OCI-LY7 (cell line): ENCODE measurements at regions not wholly inside any gene's neighbourhood (a gene's known extent, or its start where the extent isn't known, plus 50 kb on each side); places are given as distances from the start of the nearest gene placed in this dataset.

Source experiments
- BruUV-seq: library from RNA; stranded (reverse); fragments of 400-500 nt; replicated peaks from 2 replicates; lab custom pipeline; 2021; lab: Mats Ljungman, UMichigan
- CTCF ChIA-PET: fragments of 300-600 bp; sonication (Branson Sonifier 250); formaldehyde crosslinking; loops from one replicate; lab custom pipeline; 2022; ENCODE audit warnings: antibody characterized with exemption; ENCODE audit not compliant: unreplicated experiment; lab: Charles Lee
- POLR2A ChIA-PET: fragments of 300-600 bp; sonication (Branson Sonifier 250); formaldehyde crosslinking; loops from one replicate; lab custom pipeline; 2022; ENCODE audit warnings: antibody characterized with exemption; lab: Charles Lee
- DNase-seq: peaks from one replicate; pipeline ENCODE4 v3.0.0-alpha.2; 2015; ENCODE audit warnings: low spot score
- H2AFZ ChIP-seq: fragments of 200-600 bp; sonication (generic), shearing (Covaris generic); 2 replicates; pipeline ENCODE4 v1.6.1; 2014; ENCODE audit warnings: mild to moderate bottlenecking, antibody characterized with exemption, low read length, moderate library complexity
- H3K27ac ChIP-seq: fragments of 200-600 bp; sonication (generic); 2 replicates; pipeline ENCODE4 v1.5.1; 2014; ENCODE audit warnings: mixed run types, low read depth, mild to moderate bottlenecking, moderate library complexity, low read length, inconsistent platforms; ENCODE audit not compliant: poor library complexity, severe bottlenecking
- H3K36me3 ChIP-seq: fragments of 200-600 bp; sonication (generic); 2 replicates; pipeline ENCODE4 v1.6.1; 2014; ENCODE audit warnings: mild to moderate bottlenecking, antibody characterized with exemption, low read length, moderate library complexity, mixed read lengths; ENCODE audit not compliant: insufficient read depth
- H3K4me1 ChIP-seq: fragments of 200-600 bp; sonication (generic); 2 replicates; pipeline ENCODE4 v1.5.1; 2014; ENCODE audit warnings: mild to moderate bottlenecking, low read length; ENCODE audit not compliant: insufficient read depth, poor library complexity, severe bottlenecking
- H3K4me2 ChIP-seq: fragments of 200-600 bp; sonication (generic); 2 replicates; pipeline ENCODE4 v1.6.1; 2014; ENCODE audit warnings: mild to moderate bottlenecking, low read length
- H3K4me3 ChIP-seq: fragments of 200-600 bp; sonication (generic); 2 replicates; pipeline ENCODE4 v1.5.1; 2014; ENCODE audit warnings: mild to moderate bottlenecking, low read depth, low read length; ENCODE audit not compliant: poor library complexity, severe bottlenecking
- H3K79me2 ChIP-seq: fragments of 200-600 bp; sonication (generic); 2 replicates; pipeline ENCODE4 v1.6.1; 2016; ENCODE audit warnings: low read depth, mild to moderate bottlenecking, low read length, moderate library complexity, mixed read lengths; ENCODE audit not compliant: insufficient read depth
- H3K9me2 ChIP-seq: fragments of 200-600 bp; sonication (generic); 2 replicates; pipeline ENCODE4 v1.6.1; 2016; ENCODE audit warnings: mild to moderate bottlenecking, low read length, mixed read lengths; ENCODE audit not compliant: insufficient read depth
- H3K9me3 ChIP-seq: fragments of 200-600 bp; sonication (generic); 2 replicates; pipeline ENCODE4 v1.6.1; 2014; ENCODE audit warnings: mild to moderate bottlenecking, mixed run types, low read length, mixed read lengths
- H4K20me1 ChIP-seq: fragments of 200-600 bp; sonication (generic); 2 replicates; pipeline ENCODE4 v1.6.1; 2014; ENCODE audit warnings: mild to moderate bottlenecking, antibody characterized with exemption, low read length, moderate library complexity, mixed read lengths; ENCODE audit not compliant: insufficient read depth
- EZH2phosphoT487 ChIP-seq: fragments of 200-600 bp; sonication (generic); IDR thresholded peaks from 2 replicates; pipeline ENCODE4 v1.6.1; 2018; ENCODE audit warnings: low read depth, borderline replicate concordance, mild to moderate bottlenecking, mixed run types, antibody characterized with exemption, low read length, moderate library complexity, mixed read lengths
- intact Hi-C: fragments of 100-400 bp; cut with micrococcal nuclease; formaldehyde crosslinking; loops from one replicate; pipeline ENCODE4 v1.10.0; 2022; ENCODE audit not compliant: unreplicated experiment
- TF ChIP-seq, protein P1 (sequence below): fragments of 200-600 bp; sonication (generic); conservative IDR thresholded peaks from 2 replicates; pipeline ENCODE4 v1.5.1; 2014; ENCODE audit warnings: mild to moderate bottlenecking, antibody characterized with exemption, low read length, moderate library complexity, mixed read lengths

- intact Hi-C loops = no loop called here
- no TSS peak for BruUV-seq
- no peak overlapping the region for H3K27ac ChIP-seq
- H2AFZ ChIP-seq = no peak overlapping the region
- H3K9me3 ChIP-seq = peaks cover 34% of the 10 kb centered on the region; the same call in 1 of the 2 replicates
- no peaks in the 10 kb centered on the region for H3K9me2 ChIP-seq
- no peak overlapping the region for H3K4me2 ChIP-seq
- CTCF ChIA-PET = no interaction called here
- H4K20me1 ChIP-seq = no peaks in the 10 kb centered on the region
- peaks cover under 1% of the 10 kb centered on the region for H3K4me1 ChIP-seq
- H3K4me3 ChIP-seq = no peak overlapping the region
- TF ChIP-seq EZH2phosphoT487 = no peak
- TF ChIP-seq, protein P1, sequence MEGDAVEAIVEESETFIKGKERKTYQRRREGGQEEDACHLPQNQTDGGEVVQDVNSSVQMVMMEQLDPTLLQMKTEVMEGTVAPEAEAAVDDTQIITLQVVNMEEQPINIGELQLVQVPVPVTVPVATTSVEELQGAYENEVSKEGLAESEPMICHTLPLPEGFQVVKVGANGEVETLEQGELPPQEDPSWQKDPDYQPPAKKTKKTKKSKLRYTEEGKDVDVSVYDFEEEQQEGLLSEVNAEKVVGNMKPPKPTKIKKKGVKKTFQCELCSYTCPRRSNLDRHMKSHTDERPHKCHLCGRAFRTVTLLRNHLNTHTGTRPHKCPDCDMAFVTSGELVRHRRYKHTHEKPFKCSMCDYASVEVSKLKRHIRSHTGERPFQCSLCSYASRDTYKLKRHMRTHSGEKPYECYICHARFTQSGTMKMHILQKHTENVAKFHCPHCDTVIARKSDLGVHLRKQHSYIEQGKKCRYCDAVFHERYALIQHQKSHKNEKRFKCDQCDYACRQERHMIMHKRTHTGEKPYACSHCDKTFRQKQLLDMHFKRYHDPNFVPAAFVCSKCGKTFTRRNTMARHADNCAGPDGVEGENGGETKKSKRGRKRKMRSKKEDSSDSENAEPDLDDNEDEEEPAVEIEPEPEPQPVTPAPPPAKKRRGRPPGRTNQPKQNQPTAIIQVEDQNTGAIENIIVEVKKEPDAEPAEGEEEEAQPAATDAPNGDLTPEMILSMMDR = no peak
- no peaks in the 10 kb centered on the region for H3K79me2 ChIP-seq
- POLR2A ChIA-PET = interaction anchor here (0.6 to 0.9 kb wide), 3 partner anchors 24 to 1018 kb away, joined by 3 read pairs; no protein-coding TSS in a partner anchor
- no peak for DNase-seq
- H3K36me3 ChIP-seq = no peaks in the 10 kb centered on the region
These were observed 74.9 kb upstream of the UST start for GRCh38 chr6:148671952-148672351.

GRCh38 chr6:148674306-148674705, 72.5 kb upstream of the UST start:
- Histone ChIP-seq H3K4me1 (peaks cover 18% of the 10 kb centered on the region), H2AFZ (no peak overlapping the region), H3K4me3 (no peak overlapping the region), H3K27ac (no peak overlapping the region), H3K36me3 (no peaks in the 10 kb centered on the region; the same call in 1 of the 2 replicates), H3K9me3 (peaks cover 39% of the 10 kb centered on the region; the same call in 1 of the 2 replicates), H4K20me1 (no peaks in the 10 kb centered on the region), H3K4me2 (no peak overlapping the region), H3K9me2 (no peaks in the 10 kb centered on the region), H3K79me2 (no peaks in the 10 kb centered on the region)
- intact Hi-C loops = no loop called here
- ChIA-PET POLR2A (interaction anchor here (0.9 to 1.5 kb wide), 2 partner anchors 9 to 22 kb away, joined by 3 to 5 read pairs; no protein-coding TSS in a partner anchor), CTCF (no interaction called here)
- no TSS peak for BruUV-seq
- TF ChIP-seq, protein P1 = no peak
- no peak for TF ChIP-seq EZH2phosphoT487
- no peak for DNase-seq
